WTC11 (cell line): ENCODE measurements at regions not wholly inside any gene's neighbourhood (a gene's known extent, or its start where the extent isn't known, plus 50 kb on each side); places are given as distances from the start of the nearest gene placed in this dataset.

Source experiments
- ATAC-seq: fragments of 200-7000 bp; cut with Tn5 transposase; 2 replicates; pipeline ENCODE4 v1.10.0; 2021; ENCODE audit warnings: mild to moderate bottlenecking, moderate library complexity
- CTCF ChIA-PET: fragments of 300-600 bp; sonication (Branson Sonifier 250); formaldehyde crosslinking; loops from one replicate; lab custom pipeline; 2021; ENCODE audit warnings: antibody characterized with exemption; lab: Charles Lee
- POLR2A ChIA-PET: fragments of 350-600 bp; sonication (Branson Sonifier 250); formaldehyde crosslinking; loops from one replicate; lab custom pipeline; 2021; ENCODE audit warnings: antibody characterized with exemption; lab: Charles Lee
- DNase-seq: peaks from one replicate; pipeline ENCODE4 v3.0.0; 2021; ENCODE audit warnings: low spot score
- H3K27ac Mint-ChIP-seq: 2 replicates; pipeline ENCODE4 v1.8.0; 2021; ENCODE audit warnings: mixed read lengths
- H3K27me3 Mint-ChIP-seq: 2 replicates; pipeline ENCODE4 v1.8.0; 2021; ENCODE audit warnings: low read depth, mild to moderate bottlenecking, moderate library complexity, mixed read lengths
- H3K36me3 Mint-ChIP-seq: 2 replicates; pipeline ENCODE4 v1.8.0; 2021; ENCODE audit warnings: mixed read lengths
- H3K4me1 Mint-ChIP-seq: 2 replicates; pipeline ENCODE4 v1.8.0; 2022; ENCODE audit warnings: mixed read lengths
- H3K4me3 Mint-ChIP-seq: 2 replicates; pipeline ENCODE4 v1.8.0; 2021; ENCODE audit warnings: mild to moderate bottlenecking, moderate library complexity, mixed read lengths
- H3K9me3 Mint-ChIP-seq: 2 replicates; pipeline ENCODE4 v1.8.0; 2021; ENCODE audit warnings: mixed read lengths
- FOXK1 ChIP-seq: sonication (generic); formaldehyde crosslinking; IDR thresholded peaks from 2 replicates; pipeline ENCODE4 v1.8.0; 2022; ENCODE audit warnings: mild to moderate bottlenecking, moderate library complexity, missing genetic modification reagents
- GTF2I ChIP-seq: fragments of 250-450 bp; sonication (Bioruptor Pico); conservative IDR thresholded peaks from 2 replicates; pipeline ENCODE4 v1.4.0; 2021; ENCODE audit warnings: mild to moderate bottlenecking
- RELA ChIP-seq: sonication (generic); formaldehyde crosslinking; IDR thresholded peaks from 2 replicates; pipeline ENCODE4 v1.8.1; 2022; ENCODE audit warnings: missing genetic modification reagents, mild to moderate bottlenecking, borderline replicate concordance
- SMAD3 ChIP-seq: sonication (generic); formaldehyde crosslinking; IDR thresholded peaks from 2 replicates; pipeline ENCODE4 v1.8.0; 2022; ENCODE audit warnings: missing genetic modification reagents, mild to moderate bottlenecking, borderline replicate concordance
- ZNF416 ChIP-seq: fragments of 250-450 bp; sonication (Bioruptor Pico); IDR thresholded peaks from 2 replicates; pipeline ENCODE4 v1.9.0; 2021; ENCODE audit warnings: mild to moderate bottlenecking, inconsistent platforms
- TF ChIP-seq, protein P1 (sequence below): sonication (generic); formaldehyde crosslinking; IDR thresholded peaks from 2 replicates; pipeline ENCODE4 v1.8.1; 2022; ENCODE audit warnings: mild to moderate bottlenecking, moderate library complexity, missing genetic modification reagents
- TF ChIP-seq, protein P2 (sequence below): sonication (generic); formaldehyde crosslinking; IDR thresholded peaks from 2 replicates; pipeline ENCODE4 v1.8.1; 2023; ENCODE audit warnings: mild to moderate bottlenecking, missing genetic modification reagents, moderate library complexity
- TF ChIP-seq, protein P3 (sequence below): sonication (generic); formaldehyde crosslinking; IDR thresholded peaks from 2 replicates; pipeline ENCODE4 v1.8.0; 2022; ENCODE audit warnings: mild to moderate bottlenecking, missing genetic modification reagents
- TF ChIP-seq, protein P4 (sequence below): fragments of 250-450 bp; sonication (Bioruptor Pico); conservative IDR thresholded peaks from 2 replicates; pipeline ENCODE4 v1.9.0; 2021; ENCODE audit warnings: mild to moderate bottlenecking
- TF ChIP-seq, protein P5 (sequence below): sonication (generic); formaldehyde crosslinking; IDR thresholded peaks from 2 replicates; pipeline ENCODE4 v1.8.1; 2022; ENCODE audit warnings: missing genetic modification reagents, borderline replicate concordance
- TF ChIP-seq, protein P6 (sequence below): sonication (generic); formaldehyde crosslinking; IDR thresholded peaks from 2 replicates; pipeline ENCODE4 v1.8.1; 2023; ENCODE audit warnings: mild to moderate bottlenecking, missing genetic modification reagents
- TF ChIP-seq, protein P7 (sequence below): sonication (generic); formaldehyde crosslinking; IDR thresholded peaks from 2 replicates; pipeline ENCODE4 v1.8.1; 2023; ENCODE audit warnings: mild to moderate bottlenecking, moderate library complexity, missing genetic modification reagents

DNA sequence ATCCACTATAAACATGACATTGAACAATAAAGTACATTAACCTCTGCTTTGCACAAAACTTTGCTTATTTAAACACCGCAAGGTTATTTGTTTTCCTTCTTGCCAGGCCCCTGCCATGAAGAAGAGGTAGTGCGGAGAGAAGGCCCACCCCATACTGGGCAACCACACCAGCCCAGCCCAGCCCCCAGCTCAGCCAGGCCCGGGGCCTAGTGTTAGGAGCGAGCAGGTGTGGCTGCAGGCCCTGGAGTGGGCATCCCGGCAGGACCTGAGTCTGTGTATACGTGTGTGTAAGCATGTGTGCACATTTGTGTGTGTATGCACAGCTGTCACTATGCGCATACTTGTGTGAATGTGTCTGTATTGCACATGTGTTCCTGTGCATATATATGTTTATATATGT lies 90.4 kb upstream of the MVB12B start:
- ATAC-seq: no peak
- H3K27me3 Mint-ChIP-seq: no peaks in the 10 kb centered on the region; the same call in 1 of the 2 replicates
- TF ChIP-seq SMAD3 (CRISPR knock-in tag): no peak
- TF ChIP-seq, all 79 proteins: peak for 0
- Mint-ChIP-seq H3K27ac (no peak overlapping the region), H3K4me1 (no peaks in the 10 kb centered on the region), H3K36me3 (no peaks in the 10 kb centered on the region), H3K4me3 (no peak overlapping the region), H3K9me3 (peaks cover 14% of the 10 kb centered on the region)
- ChIA-PET CTCF (no interaction called here), POLR2A (interaction anchor here (0.6 kb wide), 1 partner anchor 140 kb away, joined by 3 read pairs; no protein-coding TSS in a partner anchor)
- no peak for DNase-seq

DNA sequence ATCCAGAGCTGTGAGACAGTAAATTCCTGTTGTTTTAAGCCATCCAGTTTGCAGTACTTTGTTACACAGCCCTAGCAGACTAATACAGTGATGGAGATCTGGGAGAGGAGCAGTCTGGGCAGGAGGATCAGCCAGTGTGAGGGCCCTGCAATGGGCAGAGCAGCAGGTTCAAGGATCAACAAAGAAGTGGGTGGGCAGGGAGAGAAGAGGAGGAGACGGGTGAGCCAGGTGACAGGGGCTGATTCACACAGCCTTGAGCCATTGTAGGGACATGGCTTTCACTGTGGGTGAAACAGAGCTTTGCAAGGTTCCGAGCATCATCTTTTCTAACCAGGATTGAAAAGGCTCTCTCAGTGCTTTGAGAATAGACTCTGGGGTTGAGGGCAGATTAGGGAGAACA lies 88.2 kb upstream of the MVB12B start:
- peaks cover 11% of the 10 kb centered on the region for H3K9me3 Mint-ChIP-seq
- POLR2A ChIA-PET: no interaction called here

More for the DNA sequence above, 88.2 kb upstream of the MVB12B start:
- Mint-ChIP-seq H3K4me1 (no peaks in the 10 kb centered on the region), H3K27ac (no peak overlapping the region), H3K4me3 (no peak overlapping the region), H3K36me3 (no peaks in the 10 kb centered on the region), H3K27me3 (no peaks in the 10 kb centered on the region; the same call in 1 of the 2 replicates)
- CTCF ChIA-PET: interaction anchor here (0.6 kb wide), 1 partner anchor 836 kb away, joined by 5 read pairs; no protein-coding TSS in a partner anchor
- DNase-seq: no peak
- no peak for ATAC-seq
- TF ChIP-seq, protein P1, sequence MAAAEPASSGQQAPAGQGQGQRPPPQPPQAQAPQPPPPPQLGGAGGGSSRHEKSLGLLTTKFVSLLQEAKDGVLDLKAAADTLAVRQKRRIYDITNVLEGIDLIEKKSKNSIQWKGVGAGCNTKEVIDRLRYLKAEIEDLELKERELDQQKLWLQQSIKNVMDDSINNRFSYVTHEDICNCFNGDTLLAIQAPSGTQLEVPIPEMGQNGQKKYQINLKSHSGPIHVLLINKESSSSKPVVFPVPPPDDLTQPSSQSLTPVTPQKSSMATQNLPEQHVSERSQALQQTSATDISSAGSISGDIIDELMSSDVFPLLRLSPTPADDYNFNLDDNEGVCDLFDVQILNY (CRISPR knock-in tag): no peak
- TF ChIP-seq SMAD3 (CRISPR knock-in tag): no peak
- TF ChIP-seq GTF2I (CRISPR knock-in tag): no peak
- TF ChIP-seq RELA: no peak
- no peak for TF ChIP-seq FOXK1 (CRISPR knock-in tag)
- TF ChIP-seq, protein P2, sequence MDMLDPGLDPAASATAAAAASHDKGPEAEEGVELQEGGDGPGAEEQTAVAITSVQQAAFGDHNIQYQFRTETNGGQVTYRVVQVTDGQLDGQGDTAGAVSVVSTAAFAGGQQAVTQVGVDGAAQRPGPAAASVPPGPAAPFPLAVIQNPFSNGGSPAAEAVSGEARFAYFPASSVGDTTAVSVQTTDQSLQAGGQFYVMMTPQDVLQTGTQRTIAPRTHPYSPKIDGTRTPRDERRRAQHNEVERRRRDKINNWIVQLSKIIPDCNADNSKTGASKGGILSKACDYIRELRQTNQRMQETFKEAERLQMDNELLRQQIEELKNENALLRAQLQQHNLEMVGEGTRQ (CRISPR knock-in tag): no peak
- TF ChIP-seq, protein P3, sequence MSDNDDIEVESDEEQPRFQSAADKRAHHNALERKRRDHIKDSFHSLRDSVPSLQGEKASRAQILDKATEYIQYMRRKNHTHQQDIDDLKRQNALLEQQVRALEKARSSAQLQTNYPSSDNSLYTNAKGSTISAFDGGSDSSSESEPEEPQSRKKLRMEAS (CRISPR knock-in tag): no peak
- TF ChIP-seq, protein P4, sequence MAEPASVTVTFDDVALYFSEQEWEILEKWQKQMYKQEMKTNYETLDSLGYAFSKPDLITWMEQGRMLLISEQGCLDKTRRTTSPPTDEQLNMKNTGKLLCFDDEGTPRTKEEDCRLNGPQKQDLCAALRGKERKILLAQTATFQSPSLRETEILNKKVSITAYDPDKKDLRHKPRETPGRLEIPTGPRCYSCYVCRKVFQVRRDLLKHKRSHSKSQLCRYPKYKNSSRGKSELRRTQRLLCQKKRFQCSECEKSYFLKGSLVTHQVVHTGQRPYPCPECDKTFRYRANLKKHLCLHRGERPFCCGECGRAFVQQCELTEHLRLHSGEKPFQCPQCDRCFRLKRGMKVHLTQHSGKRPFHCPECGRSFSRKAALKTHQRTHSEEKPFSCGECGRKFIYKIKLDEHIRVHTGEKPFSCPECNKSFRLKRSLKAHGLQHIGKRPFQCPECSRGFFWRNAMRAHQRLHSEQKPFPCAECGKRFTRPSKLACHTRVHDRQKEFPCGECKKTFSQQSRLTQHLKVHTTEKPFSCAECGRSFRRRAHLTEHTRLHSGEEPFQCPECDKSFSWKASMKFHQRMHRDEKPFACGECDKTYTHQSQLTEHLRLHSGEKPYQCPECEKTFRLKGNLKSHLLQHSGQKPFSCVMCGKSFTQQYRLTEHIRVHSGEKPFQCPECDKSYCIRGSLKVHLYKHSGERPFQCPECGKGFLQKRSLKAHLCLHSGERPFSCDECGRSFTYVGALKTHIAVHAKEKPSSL (CRISPR knock-in tag): no peak
- TF ChIP-seq, protein P5, sequence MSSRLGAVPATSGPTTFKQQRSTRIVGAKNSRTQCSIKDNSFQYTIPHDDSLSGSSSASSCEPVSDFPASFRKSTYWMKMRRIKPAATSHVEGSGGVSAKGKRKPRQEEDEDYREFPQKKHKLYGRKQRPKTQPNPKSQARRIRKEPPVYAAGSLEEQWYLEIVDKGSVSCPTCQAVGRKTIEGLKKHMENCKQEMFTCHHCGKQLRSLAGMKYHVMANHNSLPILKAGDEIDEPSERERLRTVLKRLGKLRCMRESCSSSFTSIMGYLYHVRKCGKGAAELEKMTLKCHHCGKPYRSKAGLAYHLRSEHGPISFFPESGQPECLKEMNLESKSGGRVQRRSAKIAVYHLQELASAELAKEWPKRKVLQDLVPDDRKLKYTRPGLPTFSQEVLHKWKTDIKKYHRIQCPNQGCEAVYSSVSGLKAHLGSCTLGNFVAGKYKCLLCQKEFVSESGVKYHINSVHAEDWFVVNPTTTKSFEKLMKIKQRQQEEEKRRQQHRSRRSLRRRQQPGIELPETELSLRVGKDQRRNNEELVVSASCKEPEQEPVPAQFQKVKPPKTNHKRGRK (CRISPR knock-in tag): no peak
- TF ChIP-seq ZNF416: no peak
- TF ChIP-seq, protein P6, sequence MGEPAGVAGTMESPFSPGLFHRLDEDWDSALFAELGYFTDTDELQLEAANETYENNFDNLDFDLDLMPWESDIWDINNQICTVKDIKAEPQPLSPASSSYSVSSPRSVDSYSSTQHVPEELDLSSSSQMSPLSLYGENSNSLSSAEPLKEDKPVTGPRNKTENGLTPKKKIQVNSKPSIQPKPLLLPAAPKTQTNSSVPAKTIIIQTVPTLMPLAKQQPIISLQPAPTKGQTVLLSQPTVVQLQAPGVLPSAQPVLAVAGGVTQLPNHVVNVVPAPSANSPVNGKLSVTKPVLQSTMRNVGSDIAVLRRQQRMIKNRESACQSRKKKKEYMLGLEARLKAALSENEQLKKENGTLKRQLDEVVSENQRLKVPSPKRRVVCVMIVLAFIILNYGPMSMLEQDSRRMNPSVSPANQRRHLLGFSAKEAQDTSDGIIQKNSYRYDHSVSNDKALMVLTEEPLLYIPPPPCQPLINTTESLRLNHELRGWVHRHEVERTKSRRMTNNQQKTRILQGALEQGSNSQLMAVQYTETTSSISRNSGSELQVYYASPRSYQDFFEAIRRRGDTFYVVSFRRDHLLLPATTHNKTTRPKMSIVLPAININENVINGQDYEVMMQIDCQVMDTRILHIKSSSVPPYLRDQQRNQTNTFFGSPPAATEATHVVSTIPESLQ (CRISPR knock-in tag): no peak
- TF ChIP-seq, protein P7, sequence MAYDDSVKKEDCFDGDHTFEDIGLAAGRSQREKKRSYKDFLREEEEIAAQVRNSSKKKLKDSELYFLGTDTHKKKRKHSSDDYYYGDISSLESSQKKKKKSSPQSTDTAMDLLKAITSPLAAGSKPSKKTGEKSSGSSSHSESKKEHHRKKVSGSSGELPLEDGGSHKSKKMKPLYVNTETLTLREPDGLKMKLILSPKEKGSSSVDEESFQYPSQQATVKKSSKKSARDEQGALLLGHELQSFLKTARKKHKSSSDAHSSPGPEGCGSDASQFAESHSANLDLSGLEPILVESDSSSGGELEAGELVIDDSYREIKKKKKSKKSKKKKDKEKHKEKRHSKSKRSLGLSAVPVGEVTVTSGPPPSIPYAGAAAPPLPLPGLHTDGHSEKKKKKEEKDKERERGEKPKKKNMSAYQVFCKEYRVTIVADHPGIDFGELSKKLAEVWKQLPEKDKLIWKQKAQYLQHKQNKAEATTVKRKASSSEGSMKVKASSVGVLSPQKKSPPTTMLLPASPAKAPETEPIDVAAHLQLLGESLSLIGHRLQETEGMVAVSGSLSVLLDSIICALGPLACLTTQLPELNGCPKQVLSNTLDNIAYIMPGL: no peak
